HG03135 (cell line): ENCODE measurements at regions not wholly inside any gene's neighbourhood (a gene's known extent, or its start where the extent isn't known, plus 50 kb on each side); places are given as distances from the start of the nearest gene placed in this dataset.
"Not testable (repeated sequence)": the region's sequence is repeated elsewhere in the genome, so short reads cannot be mapped to it uniquely, and the experiment has no call there.

ENCODE experiments used
- ATAC-seq: cut with Tn5 transposase; IDR thresholded peaks from one replicate; pipeline ENCODE4 v1.9.1; 2021; ENCODE audit warnings: mild to moderate bottlenecking, moderate library complexity; ENCODE audit not compliant: unreplicated experiment

- ATAC-seq = no peak
These were observed 476.4 kb downstream of the KIF4B start for GRCh38 chr5:155489949-155490348.

- no peak for ATAC-seq
These were observed 478.6 kb downstream of the KIF4B start for GRCh38 chr5:155492191-155492590.

- no peak for ATAC-seq
These were observed 491.1 kb downstream of the KIF4B start for GRCh38 chr5:155504606-155505005.

- ATAC-seq = no peak
These were observed 493.8 kb downstream of the KIF4B start for GRCh38 chr5:155507363-155507762.

- no peak for ATAC-seq
These were observed 495.1 kb downstream of the KIF4B start for GRCh38 chr5:155508673-155509072.

- no peak for ATAC-seq
These were observed 498.8 kb downstream of the KIF4B start for GRCh38 chr5:155512329-155512728.

- no peak for ATAC-seq
These were observed 500.6 kb downstream of the KIF4B start for GRCh38 chr5:155514105-155514563.

GRCh38 chr5:155522540-155522939 lies 509.0 kb downstream of the KIF4B start:
- no peak for ATAC-seq

- ATAC-seq = no peak
These were observed 515.8 kb downstream of the KIF4B start for GRCh38 chr5:155529362-155529761.

GRCh38 chr5:155530046-155530445 lies 516.5 kb downstream of the KIF4B start:
- ATAC-seq = no peak

GRCh38 chr5:155532621-155533311 lies 519.2 kb downstream of the KIF4B start:
- no peak for ATAC-seq

- ATAC-seq = no peak
These were observed 526.5 kb downstream of the KIF4B start for GRCh38 chr5:155540000-155540595.

- no peak for ATAC-seq
These were observed 532.5 kb downstream of the KIF4B start for GRCh38 chr5:155546075-155546474.

GRCh38 chr5:155554500-155554899 lies 540.9 kb downstream of the KIF4B start:
- no peak for ATAC-seq

GRCh38 chr5:155556222-155556621 lies 542.7 kb downstream of the KIF4B start:
- ATAC-seq = no peak

GRCh38 chr5:155556700-155557099 lies 543.1 kb downstream of the KIF4B start:
- ATAC-seq = no peak

- ATAC-seq = no peak
These were observed 548.6 kb downstream of the KIF4B start for GRCh38 chr5:155562158-155562557.

GRCh38 chr5:155564541-155564940 lies 551.0 kb downstream of the KIF4B start:
- ATAC-seq = no peak

GRCh38 chr5:155575861-155576260 lies 562.3 kb downstream of the KIF4B start:
- ATAC-seq = no peak

- not testable (repeated sequence) for ATAC-seq
These were observed 573.3 kb downstream of the KIF4B start for GRCh38 chr5:155586808-155587207.

- ATAC-seq = no peak
These were observed 573.9 kb downstream of the KIF4B start for GRCh38 chr5:155587458-155587857.

GRCh38 chr5:155591273-155591672 lies 577.7 kb downstream of the KIF4B start:
- no peak for ATAC-seq

GRCh38 chr5:155594270-155594669 lies 580.7 kb downstream of the KIF4B start:
- ATAC-seq = no peak
